ENCODE measurements at regions not wholly inside any gene's neighbourhood (a gene's known extent, or its start where the extent isn't known, plus 50 kb on each side); places are given as distances from the start of the nearest gene placed in this dataset.

- Histone ChIP-seq H3K9ac (ENCODE audit: low read length in 5 of 5) (no peak overlapping the region), H3K9me3 (ENCODE audit: control insufficient read depth in 5 of 5, low read length in 5 of 5) (no peaks in the 10 kb centered on the region), H3K36me3 (ENCODE audit: control insufficient read depth in 5 of 5, insufficient read depth in 5 of 5, low read length in 5 of 5) (no peaks in the 10 kb centered on the region), H3K27ac (ENCODE audit: low read depth, low read length) (no peak overlapping the region), H3K4me1 (ENCODE audit: control insufficient read depth in 5 of 5, insufficient read depth in 5 of 5, low read length in 5 of 5) (peaks cover 0 to 3% (median 0%) of the 10 kb centered on the region in 5 donors), H3K27me3 (ENCODE audit: control insufficient read depth in 5 of 5, insufficient read depth in 4 of 5, low read length in 5 of 5) (peaks cover 5 to 16% (median 14%) of the 10 kb centered on the region in 5 donors), H3K4me3 (ENCODE audit: low read depth in 1 of 5, low read length in 5 of 5) (no peak overlapping the region)
These were observed 116.1 kb upstream of the GPC1 start for GRCh38 chr2:240319221-240319854.

GRCh38 chr2:240319855-240320203, 115.6 kb upstream of the GPC1 start:
- Histone ChIP-seq H3K27me3 (ENCODE audit: control insufficient read depth in 5 of 5, insufficient read depth in 4 of 5, low read length in 5 of 5) (peaks cover 5 to 21% (median 18%) of the 10 kb centered on the region in 5 donors), H3K9me3 (ENCODE audit: control insufficient read depth in 5 of 5, low read length in 5 of 5) (no peaks in the 10 kb centered on the region), H3K27ac (ENCODE audit: low read depth, low read length) (no peak overlapping the region), H3K9ac (ENCODE audit: low read length in 5 of 5) (no peak overlapping the region), H3K4me3 (ENCODE audit: low read depth in 1 of 5, low read length in 5 of 5) (no peak overlapping the region), H3K4me1 (ENCODE audit: control insufficient read depth in 5 of 5, insufficient read depth in 5 of 5, low read length in 5 of 5) (peaks cover 0 to 3% (median 0%) of the 10 kb centered on the region in 5 donors), H3K36me3 (ENCODE audit: control insufficient read depth in 5 of 5, insufficient read depth in 5 of 5, low read length in 5 of 5) (no peaks in the 10 kb centered on the region)

- no peaks in the 10 kb centered on the region for H3K36me3 ChIP-seq (ENCODE audit: control insufficient read depth in 5 of 5, insufficient read depth in 5 of 5, low read length in 5 of 5)
- peaks cover 0 to 3% (median 0%) of the 10 kb centered on the region in 5 donors for H3K4me1 ChIP-seq (ENCODE audit: control insufficient read depth in 5 of 5, insufficient read depth in 5 of 5, low read length in 5 of 5)
- no peak overlapping the region for H3K9ac ChIP-seq (ENCODE audit: low read length in 5 of 5)
- no peak overlapping the region for H3K27ac ChIP-seq (ENCODE audit: low read depth, low read length)
- peaks cover 5 to 23% (median 22%) of the 10 kb centered on the region in 5 donors for H3K27me3 ChIP-seq (ENCODE audit: control insufficient read depth in 5 of 5, insufficient read depth in 4 of 5, low read length in 5 of 5)
- H3K4me3 ChIP-seq (ENCODE audit: low read depth in 1 of 5, low read length in 5 of 5), result no peak overlapping the region
- H3K9me3 ChIP-seq (ENCODE audit: control insufficient read depth in 5 of 5, low read length in 5 of 5), result no peaks in the 10 kb centered on the region
These were observed 115.1 kb upstream of the GPC1 start for GRCh38 chr2:240320204-240320993.

GRCh38 chr2:240322231-240322955, 113.1 kb upstream of the GPC1 start:
- Histone ChIP-seq H3K27me3 (ENCODE audit: control insufficient read depth in 5 of 5, insufficient read depth in 4 of 5, low read length in 5 of 5) (peaks cover 5 to 27% (median 22%) of the 10 kb centered on the region in 5 donors), H3K9me3 (ENCODE audit: control insufficient read depth in 5 of 5, low read length in 5 of 5) (no peaks in the 10 kb centered on the region), H3K36me3 (ENCODE audit: control insufficient read depth in 5 of 5, insufficient read depth in 5 of 5, low read length in 5 of 5) (no peaks in the 10 kb centered on the region), H3K9ac (ENCODE audit: low read length in 5 of 5) (no peak overlapping the region), H3K4me1 (ENCODE audit: control insufficient read depth in 5 of 5, insufficient read depth in 5 of 5, low read length in 5 of 5) (peaks cover 0 to 5% (median 0%) of the 10 kb centered on the region in 5 donors), H3K27ac (ENCODE audit: low read depth, low read length) (no peak overlapping the region), H3K4me3 (ENCODE audit: low read depth in 1 of 5, low read length in 5 of 5) (no peak overlapping the region)

GRCh38 chr2:240322991-240323390, 112.5 kb upstream of the GPC1 start:
- Histone ChIP-seq H3K27me3 (ENCODE audit: control insufficient read depth in 5 of 5, insufficient read depth in 4 of 5, low read length in 5 of 5) (peaks cover 5 to 27% (median 22%) of the 10 kb centered on the region in 5 donors), H3K9me3 (ENCODE audit: control insufficient read depth in 5 of 5, low read length in 5 of 5) (no peaks in the 10 kb centered on the region), H3K4me1 (ENCODE audit: control insufficient read depth in 5 of 5, insufficient read depth in 5 of 5, low read length in 5 of 5) (peaks cover 0 to 5% (median 0%) of the 10 kb centered on the region in 5 donors), H3K27ac (ENCODE audit: low read depth, low read length) (no peak overlapping the region), H3K4me3 (ENCODE audit: low read depth in 1 of 5, low read length in 5 of 5) (no peak overlapping the region), H3K9ac (ENCODE audit: low read length in 5 of 5) (no peak overlapping the region), H3K36me3 (ENCODE audit: control insufficient read depth in 5 of 5, insufficient read depth in 5 of 5, low read length in 5 of 5) (no peaks in the 10 kb centered on the region)

- no peaks in the 10 kb centered on the region for H3K9me3 ChIP-seq (ENCODE audit: control insufficient read depth in 5 of 5, low read length in 5 of 5)
- no peak overlapping the region for H3K9ac ChIP-seq (ENCODE audit: low read length in 5 of 5)
- H3K27me3 ChIP-seq (ENCODE audit: control insufficient read depth in 5 of 5, insufficient read depth in 4 of 5, low read length in 5 of 5), result peaks cover 5 to 29% (median 23%) of the 10 kb centered on the region in 5 donors
- peaks cover 0 to 5% (median 0%) of the 10 kb centered on the region in 5 donors for H3K4me1 ChIP-seq (ENCODE audit: control insufficient read depth in 5 of 5, insufficient read depth in 5 of 5, low read length in 5 of 5)
- no peak overlapping the region for H3K4me3 ChIP-seq (ENCODE audit: low read depth in 1 of 5, low read length in 5 of 5)
- no peak overlapping the region for H3K27ac ChIP-seq (ENCODE audit: low read depth, low read length)
- H3K36me3 ChIP-seq (ENCODE audit: control insufficient read depth in 5 of 5, insufficient read depth in 5 of 5, low read length in 5 of 5), result no peaks in the 10 kb centered on the region
These were observed 111.7 kb upstream of the GPC1 start for GRCh38 chr2:240323601-240324291.

- Histone ChIP-seq H3K4me1 (ENCODE audit: control insufficient read depth in 5 of 5, insufficient read depth in 5 of 5, low read length in 5 of 5) (peaks cover 0 to 5% (median 0%) of the 10 kb centered on the region in 5 donors), H3K36me3 (ENCODE audit: control insufficient read depth in 5 of 5, insufficient read depth in 5 of 5, low read length in 5 of 5) (no peaks in the 10 kb centered on the region), H3K27ac (ENCODE audit: low read depth, low read length) (no peak overlapping the region), H3K4me3 (ENCODE audit: low read depth in 1 of 5, low read length in 5 of 5) (no peak overlapping the region), H3K9ac (ENCODE audit: low read length in 5 of 5) (no peak overlapping the region), H3K27me3 (ENCODE audit: control insufficient read depth in 5 of 5, insufficient read depth in 4 of 5, low read length in 5 of 5) (peaks cover 9 to 34% (median 25%) of the 10 kb centered on the region in 5 donors), H3K9me3 (ENCODE audit: control insufficient read depth in 5 of 5, low read length in 5 of 5) (no peaks in the 10 kb centered on the region)
These were observed 111.0 kb upstream of the GPC1 start for GRCh38 chr2:240324312-240325015.

- Histone ChIP-seq H3K4me1 (ENCODE audit: control insufficient read depth in 5 of 5, insufficient read depth in 5 of 5, low read length in 5 of 5) (peaks cover 0 to 5% (median 0%) of the 10 kb centered on the region in 5 donors), H3K9ac (ENCODE audit: low read length in 5 of 5) (no peak overlapping the region), H3K4me3 (ENCODE audit: low read depth in 1 of 5, low read length in 5 of 5) (no peak overlapping the region), H3K36me3 (ENCODE audit: control insufficient read depth in 5 of 5, insufficient read depth in 5 of 5, low read length in 5 of 5) (no peaks in the 10 kb centered on the region), H3K9me3 (ENCODE audit: control insufficient read depth in 5 of 5, low read length in 5 of 5) (no peaks in the 10 kb centered on the region), H3K27me3 (ENCODE audit: control insufficient read depth in 5 of 5, insufficient read depth in 4 of 5, low read length in 5 of 5) (peaks cover 13 to 30% (median 20%) of the 10 kb centered on the region in 5 donors), H3K27ac (ENCODE audit: low read depth, low read length) (no peak overlapping the region)
These were observed 110.2 kb upstream of the GPC1 start for GRCh38 chr2:240325016-240326007.

Data from subcutaneous abdominal adipose tissue (tissue), 5 donors.